Lung (tissue), 11 donors: ENCODE measurements at regions not wholly inside any gene's neighbourhood (a gene's known extent, or its start where the extent isn't known, plus 50 kb on each side); places are given as distances from the start of the nearest gene placed in this dataset.

ENCODE experiments used
- ATAC-seq: fragments of 200-7000 bp; cut with Tn5 transposase; one replicate; pipeline ENCODE4 v1.9.1; 2020; ENCODE audit warnings: moderate number of reproducible peaks; ENCODE audit not compliant: insufficient read depth, low FRiP score
- DNase-seq, 3 donors: peaks; one replicate each; pipeline ENCODE4 v3.0.0-alpha.2; 2013 to 2017
- H3K27ac ChIP-seq, 2 donors: one replicate each; pipeline ENCODE4 v1.5.1; 2013; ENCODE audit warnings: mild to moderate bottlenecking in 2 of 2, moderate library complexity in 2 of 2, control low read depth in 1 of 2, inconsistent platforms in 1 of 2, low read depth in 1 of 2, low read length in 1 of 2
- H3K27me3 ChIP-seq, 3 donors: one replicate each; pipeline ENCODE4 v1.5.1; 2013; ENCODE audit warnings: low read length in 2 of 3; ENCODE audit not compliant: control insufficient read depth in 3 of 3, insufficient read depth in 3 of 3
- H3K36me3 ChIP-seq, 4 donors: one replicate each; pipeline ENCODE4 v1.5.1; 2013; ENCODE audit warnings: low read length in 4 of 4, mild to moderate bottlenecking in 1 of 4, moderate library complexity in 1 of 4; ENCODE audit not compliant: control insufficient read depth in 4 of 4, insufficient read depth in 4 of 4
- H3K4me1 ChIP-seq, 5 donors: one replicate each; pipeline ENCODE4 v1.5.1; 2013; ENCODE audit warnings: low read length in 5 of 5, mild to moderate bottlenecking in 2 of 5, moderate library complexity in 1 of 5; ENCODE audit not compliant: control insufficient read depth in 5 of 5, insufficient read depth in 5 of 5
- H3K4me3 ChIP-seq: one replicate; pipeline ENCODE4 v1.5.1; 2013; ENCODE audit warnings: mild to moderate bottlenecking, control low read depth, moderate library complexity
- H3K9ac ChIP-seq, 2 donors: one replicate each; pipeline ENCODE4 v1.5.1; 2013; ENCODE audit warnings: low read length in 2 of 2, control low read depth in 1 of 2; ENCODE audit not compliant: insufficient read depth in 1 of 2
- H3K9me3 ChIP-seq, 4 donors: one replicate each; pipeline ENCODE4 v1.5.1; 2013; ENCODE audit warnings: low read length in 3 of 4, mild to moderate bottlenecking in 1 of 4, moderate library complexity in 1 of 4; ENCODE audit not compliant: control insufficient read depth in 4 of 4, insufficient read depth in 3 of 4
- WGBS, 2 donors: extraction: QIAGEN DNeasy Blood & Tissue Kit; methylation state at CpG; one replicate each; pipeline ENCODE4 v1.1.7; 2013; 5-methylcytosine and 5-hydroxymethylcytosine counted together
- TF ChIP-seq, protein P1 (sequence below): IDR thresholded peaks from 2 replicates; pipeline ENCODE4 v1.5.1; 2012; ENCODE audit warnings: mild to moderate bottlenecking; ENCODE audit errors: control extremely low read depth, extremely low read depth
- donor health status: control.
- donor health status: control.
- donor health status: Bipolar disorder and iron deficiency.
- donor health status: healthy.
- donor health status: DM: yes; HTN: yes; CAD: no.

DNA sequence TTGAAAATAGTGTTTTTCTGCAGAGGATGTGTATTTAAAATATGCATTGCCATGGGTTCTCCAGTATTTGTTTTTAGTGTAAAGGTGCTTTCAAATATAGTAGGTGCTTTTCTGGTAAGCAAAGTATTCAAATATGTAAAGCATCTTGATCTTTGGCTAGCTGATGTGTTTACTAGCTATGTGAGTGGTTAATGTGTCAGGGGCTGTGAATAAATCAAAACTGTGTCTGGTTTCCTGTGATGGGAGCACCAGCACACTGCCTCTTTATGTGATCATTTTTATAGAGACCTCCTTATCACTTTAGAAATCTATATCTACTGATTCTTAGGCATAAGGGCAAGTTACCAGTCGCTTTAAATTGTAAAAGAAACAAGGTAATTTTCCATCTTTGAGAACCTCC, 388.9 kb upstream of the MAN1A1 start:
- ATAC-seq (no peak), DNase-seq (no peak)
- 66 to 69% methylated on average over 1 of the region's 1 CpG for WGBS, 2 donors

DNA sequence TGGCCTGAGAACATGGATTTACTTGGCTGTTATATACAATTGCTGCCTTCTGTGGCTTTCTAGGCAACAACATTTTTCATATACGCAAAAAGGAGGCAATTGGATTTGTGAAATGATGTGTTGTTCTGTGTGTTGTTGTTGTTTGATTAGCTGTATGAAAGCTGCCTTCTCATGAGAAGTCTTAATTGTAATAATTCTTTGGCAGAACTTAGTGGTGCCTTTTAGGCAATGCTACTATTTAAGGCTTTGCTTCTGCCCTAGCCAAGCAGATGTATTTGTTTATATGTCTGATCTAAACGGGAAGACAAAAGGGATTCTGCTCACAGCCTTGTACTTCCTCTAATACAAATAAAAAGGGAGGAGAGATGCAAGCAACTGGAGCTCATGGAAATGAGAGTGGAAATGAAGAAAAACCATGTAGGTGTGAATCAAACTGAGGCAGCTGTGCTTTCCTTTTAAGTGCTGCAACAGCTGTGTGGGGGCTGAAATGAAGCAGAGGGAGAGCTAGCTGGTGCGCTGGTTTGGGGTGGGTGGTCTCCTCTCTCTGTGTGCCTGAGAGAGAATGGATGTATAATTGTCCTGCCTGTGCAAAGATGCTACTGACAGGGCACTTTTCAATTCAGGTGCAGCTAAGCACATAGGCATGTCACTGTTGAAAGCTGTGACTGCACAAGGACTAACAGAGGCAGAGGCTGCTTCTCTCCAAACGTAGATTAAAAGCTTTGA, 386.9 kb upstream of the MAN1A1 start:
- TF ChIP-seq, protein P1, sequence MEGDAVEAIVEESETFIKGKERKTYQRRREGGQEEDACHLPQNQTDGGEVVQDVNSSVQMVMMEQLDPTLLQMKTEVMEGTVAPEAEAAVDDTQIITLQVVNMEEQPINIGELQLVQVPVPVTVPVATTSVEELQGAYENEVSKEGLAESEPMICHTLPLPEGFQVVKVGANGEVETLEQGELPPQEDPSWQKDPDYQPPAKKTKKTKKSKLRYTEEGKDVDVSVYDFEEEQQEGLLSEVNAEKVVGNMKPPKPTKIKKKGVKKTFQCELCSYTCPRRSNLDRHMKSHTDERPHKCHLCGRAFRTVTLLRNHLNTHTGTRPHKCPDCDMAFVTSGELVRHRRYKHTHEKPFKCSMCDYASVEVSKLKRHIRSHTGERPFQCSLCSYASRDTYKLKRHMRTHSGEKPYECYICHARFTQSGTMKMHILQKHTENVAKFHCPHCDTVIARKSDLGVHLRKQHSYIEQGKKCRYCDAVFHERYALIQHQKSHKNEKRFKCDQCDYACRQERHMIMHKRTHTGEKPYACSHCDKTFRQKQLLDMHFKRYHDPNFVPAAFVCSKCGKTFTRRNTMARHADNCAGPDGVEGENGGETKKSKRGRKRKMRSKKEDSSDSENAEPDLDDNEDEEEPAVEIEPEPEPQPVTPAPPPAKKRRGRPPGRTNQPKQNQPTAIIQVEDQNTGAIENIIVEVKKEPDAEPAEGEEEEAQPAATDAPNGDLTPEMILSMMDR, result no peak

More for the DNA sequence above, 388.9 kb upstream of the MAN1A1 start:
- Histone ChIP-seq H3K9me3 (no peaks in the 10 kb centered on the region), H3K4me3 (no peak overlapping the region), H3K9ac (no peak overlapping the region), H3K27me3 (no peaks in the 10 kb centered on the region), H3K27ac (no peak overlapping the region), H3K4me1 (peaks cover 0 to 15% (median 2%) of the 10 kb centered on the region in 5 donors), H3K36me3 (no peaks in the 10 kb centered on the region)
- TF ChIP-seq, protein P1, result no peak

DNA sequence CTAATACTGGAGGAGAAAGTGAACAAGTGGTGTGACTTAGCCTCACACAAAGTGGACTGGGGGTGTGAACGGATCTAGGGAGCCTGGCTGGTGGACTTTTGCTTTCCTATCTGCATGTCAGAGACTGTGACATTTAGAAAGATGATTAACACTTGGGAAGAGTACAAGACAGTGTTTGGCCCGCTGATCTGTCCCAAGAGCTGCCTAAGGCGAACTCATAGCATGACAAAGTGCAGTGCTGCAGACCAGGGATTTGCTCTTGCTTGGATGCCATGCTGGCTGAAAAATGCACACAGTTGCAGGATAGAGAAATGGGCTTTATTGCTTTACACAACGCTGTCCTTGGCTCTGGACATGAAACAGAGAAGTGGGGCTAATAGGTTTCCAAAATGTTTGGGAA, 386.0 kb upstream of the MAN1A1 start:
- peaks cover 0 to 15% (median 2%) of the 10 kb centered on the region in 5 donors for H3K4me1 ChIP-seq
- no peak overlapping the region for H3K9ac ChIP-seq
- H3K4me3 ChIP-seq, result no peak overlapping the region
- DNase-seq, result no peak
- H3K36me3 ChIP-seq, result no peaks in the 10 kb centered on the region
- H3K27ac ChIP-seq, result no peak overlapping the region
- H3K9me3 ChIP-seq, result no peaks in the 10 kb centered on the region
- TF ChIP-seq, protein P1, result no peak
- ATAC-seq, result no peak
- WGBS, 2 donors, result 76 to 90% methylated on average over 4 of the region's 4 CpGs
- H3K27me3 ChIP-seq, result no peaks in the 10 kb centered on the region

More for the DNA sequence above, 386.9 kb upstream of the MAN1A1 start:
- no peaks in the 10 kb centered on the region for H3K36me3 ChIP-seq
- peak; percentile 66 to 90 (median 84) for DNase-seq
- H3K4me1 ChIP-seq, result peaks cover 0 to 15% (median 2%) of the 10 kb centered on the region in 5 donors
- no peaks in the 10 kb centered on the region for H3K27me3 ChIP-seq
- H3K27ac ChIP-seq, result no peak overlapping the region
- no peak overlapping the region for H3K4me3 ChIP-seq
- WGBS, 2 donors, result 46 to 55% methylated on average over 4 of the region's 4 CpGs
- no peak for ATAC-seq
- H3K9ac ChIP-seq, result no peak overlapping the region
- H3K9me3 ChIP-seq, result no peaks in the 10 kb centered on the region
